GM12878 (cell line): ENCODE measurements at regions not wholly inside any gene's neighbourhood (a gene's known extent, or its start where the extent isn't known, plus 50 kb on each side); places are given as distances from the start of the nearest gene placed in this dataset.

ENCODE experiments used
- CTCF ChIP-seq, 3 experiments: IDR thresholded peaks in 2 of 3; conservative IDR thresholded peaks in 1 of 3; 2 replicates each; pipeline ENCODE4 v1.5.1; 2011; ENCODE audit warnings: low read depth in 3 of 3, low read length in 3 of 3, mild to moderate bottlenecking in 3 of 3, control low read depth in 2 of 3, moderate library complexity in 2 of 3, inconsistent platforms in 1 of 3, mixed read lengths in 1 of 3; ENCODE audit not compliant: control insufficient read depth in 2 of 3, insufficient read depth in 1 of 3; ENCODE audit errors: extremely low read depth in 1 of 3
- EZH2 ChIP-seq: IDR thresholded peaks from 2 replicates; pipeline ENCODE4 v1.6.1; 2012; ENCODE audit warnings: low read depth, mild to moderate bottlenecking, control low read depth, inconsistent platforms, low read length, borderline replicate concordance; ENCODE audit not compliant: control insufficient read depth
- POLR2AphosphoS2 ChIP-seq: IDR thresholded peaks from 2 replicates; pipeline ENCODE4 v1.6.1; 2011; ENCODE audit warnings: low read depth, mild to moderate bottlenecking, low read length, improper control_type of control experiment, moderate library complexity
- POU2F2 ChIP-seq: IDR thresholded peaks from 3 replicates; pipeline ENCODE4 v1.6.1; 2011; ENCODE audit warnings: low read depth, mild to moderate bottlenecking, low read length, borderline replicate concordance
- SPI1 ChIP-seq: IDR thresholded peaks from 2 replicates; pipeline ENCODE4 v1.6.1; 2011; ENCODE audit warnings: low read depth, mild to moderate bottlenecking, low read length, moderate library complexity, borderline replicate concordance; ENCODE audit not compliant: insufficient read depth
- ZBTB4 ChIP-seq: fragments of 450-650 bp; formaldehyde crosslinking; IDR thresholded peaks from 2 replicates; pipeline ENCODE4 v1.4.0; 2022; ENCODE audit warnings: mild to moderate bottlenecking, moderate library complexity

- no peak for TF ChIP-seq EZH2
- TF ChIP-seq SPI1: no peak
- TF ChIP-seq CTCF (IDR thresholded peaks at IDR 0.05 in 2 of 3, conservative IDR thresholded peaks at IDR 0.05 in 1 of 3; ENCODE audit: control insufficient read depth in 2 of 3, extremely low read depth in 1 of 3, insufficient read depth in 1 of 3, low read depth in 3 of 3, low read length in 3 of 3): no peak
- TF ChIP-seq POU2F2: no peak
- TF ChIP-seq POLR2AphosphoS2: no peak
- TF ChIP-seq ZBTB4 (CRISPR knock-in tag): no peak
Observed at GRCh38 chr2:74749432-74749831, 84.5 kb upstream of the HK2 start (continued).
